ENCODE measurements at regions not wholly inside any gene's neighbourhood (a gene's known extent, or its start where the extent isn't known, plus 50 kb on each side); places are given as distances from the start of the nearest gene placed in this dataset.

- TF ChIP-seq EZH2 (IDR thresholded peaks at IDR 0.05) (no peak), POLR2AphosphoS5 (IDR thresholded peaks at IDR 0.05; ENCODE audit: borderline replicate concordance, low read depth, low read length) (no peak)
These were observed 88.2 kb upstream of the FAM83B start for GRCh38 chr6:54758340-54758739.

Measured in SK-N-MC (cell line).